Hepatocyte (in vitro differentiated cells): ENCODE measurements at regions not wholly inside any gene's neighbourhood (a gene's known extent, or its start where the extent isn't known, plus 50 kb on each side); places are given as distances from the start of the nearest gene placed in this dataset.
"Not testable (repeated sequence)": the region's sequence is repeated elsewhere in the genome, so short reads cannot be mapped to it uniquely, and the experiment has no call there.

Experiments used
- DNase-seq: peaks from one replicate; pipeline ENCODE4 v3.0.0-alpha.2; 2016; ENCODE audit warnings: low spot score
- H2AFZ ChIP-seq: fragments of 200-600 bp; sonication (generic); 2 replicates; pipeline ENCODE4 v1.6.0; 2016; ENCODE audit warnings: antibody characterized with exemption, mild to moderate bottlenecking
- H3K27ac ChIP-seq: fragments of 200-600 bp; sonication (generic); 2 replicates; pipeline ENCODE4 v1.5.1; 2016; ENCODE audit warnings: mild to moderate bottlenecking
- H3K27me3 ChIP-seq: fragments of 200-600 bp; sonication (generic); 2 replicates; pipeline ENCODE4 v1.6.1; 2016
- H3K36me3 ChIP-seq: fragments of 200-600 bp; sonication (generic); replicated peaks from 2 replicates; pipeline ENCODE4 v1.5.1; 2016; ENCODE audit warnings: low read depth; ENCODE audit not compliant: insufficient read depth
- H3K4me1 ChIP-seq: fragments of 200-600 bp; sonication (generic); 2 replicates; pipeline ENCODE4 v1.5.1; 2016; ENCODE audit warnings: mild to moderate bottlenecking, moderate library complexity; ENCODE audit not compliant: insufficient read depth
- H3K4me2 ChIP-seq: fragments of 200-600 bp; sonication (generic); 2 replicates; pipeline ENCODE4 v1.6.0; 2016
- H3K4me3 ChIP-seq: fragments of 200-600 bp; sonication (generic); 2 replicates; pipeline ENCODE4 v1.5.1; 2016; ENCODE audit warnings: mild to moderate bottlenecking
- H3K79me2 ChIP-seq: fragments of 200-600 bp; sonication (generic); 2 replicates; pipeline ENCODE4 v1.6.0; 2017; ENCODE audit warnings: mild to moderate bottlenecking
- H3K9me2 ChIP-seq: fragments of 200-600 bp; sonication (generic); replicated peaks from 2 replicates; pipeline ENCODE4 v1.6.0; 2017; ENCODE audit warnings: mild to moderate bottlenecking; ENCODE audit not compliant: insufficient read depth
- H3K9me3 ChIP-seq: fragments of 200-600 bp; sonication (generic); 2 replicates; pipeline ENCODE4 v1.5.1; 2016; ENCODE audit warnings: low read depth, mild to moderate bottlenecking
- H4K20me1 ChIP-seq: fragments of 200-600 bp; sonication (generic); 2 replicates; pipeline ENCODE4 v1.6.0; 2016; ENCODE audit warnings: mild to moderate bottlenecking; ENCODE audit not compliant: insufficient read depth, poor library complexity, severe bottlenecking
- CTCF ChIP-seq: fragments of 200-600 bp; sonication (generic); IDR thresholded peaks from 2 replicates; pipeline ENCODE4 v1.5.1; 2016; ENCODE audit warnings: antibody characterized with exemption, mild to moderate bottlenecking; ENCODE audit not compliant: poor library complexity
- EZH2 ChIP-seq: fragments of 200-600 bp; sonication (generic); IDR thresholded peaks from 2 replicates; pipeline ENCODE4 v1.6.1; 2016; ENCODE audit warnings: antibody characterized with exemption, mild to moderate bottlenecking, borderline replicate concordance
- EZH2phosphoT487 ChIP-seq: fragments of 200-600 bp; sonication (generic); IDR thresholded peaks from one replicate; pipeline ENCODE4 v1.6.1; 2018; ENCODE audit warnings: antibody characterized with exemption, mild to moderate bottlenecking, low read depth, moderate library complexity; ENCODE audit not compliant: unreplicated experiment, severe bottlenecking
- WGBS: methylation state at CpG from one replicate; pipeline ENCODE4 v1.1.6; 2016; ENCODE audit warnings: low lambda C conversion rate; ENCODE audit errors: missing lambda C conversion rate; 5-methylcytosine and 5-hydroxymethylcytosine counted together

GRCh38 chr3:144843099-144843498 lies 871.5 kb downstream of the DIPK2A start:
- Histone ChIP-seq H3K9me2 (no peaks in the 10 kb centered on the region), H3K27ac (no peak overlapping the region), H3K4me2 (no peak overlapping the region), H3K9me3 (no peaks in the 10 kb centered on the region), H3K4me3 (no peak overlapping the region), H3K4me1 (no peaks in the 10 kb centered on the region), H4K20me1 (no peaks in the 10 kb centered on the region), H3K27me3 (no peaks in the 10 kb centered on the region), H3K79me2 (no peaks in the 10 kb centered on the region), H3K36me3 (no peaks in the 10 kb centered on the region), H2AFZ (no peak overlapping the region)
- no peak for TF ChIP-seq EZH2
- TF ChIP-seq CTCF: peak; percentile 20
- WGBS: 91% methylated on average over 8 of the region's 8 CpGs
- DNase-seq: no peak

- Histone ChIP-seq H3K9me2 (no peaks in the 10 kb centered on the region), H3K27ac (no peak overlapping the region), H3K9me3 (no peaks in the 10 kb centered on the region), H3K4me3 (no peak overlapping the region), H3K4me2 (no peak overlapping the region), H3K4me1 (no peaks in the 10 kb centered on the region), H3K27me3 (no peaks in the 10 kb centered on the region), H3K79me2 (no peaks in the 10 kb centered on the region), H3K36me3 (no peaks in the 10 kb centered on the region), H2AFZ (no peak overlapping the region), H4K20me1 (no peaks in the 10 kb centered on the region)
- TF ChIP-seq CTCF (no peak), EZH2phosphoT487 (no peak), EZH2 (no peak)
- no peak for DNase-seq
These were observed 881.4 kb downstream of the DIPK2A start for GRCh38 chr3:144852999-144853398.

- not testable (repeated sequence) for H3K9me3 ChIP-seq, H3K4me1 ChIP-seq, H3K27ac ChIP-seq, H3K36me3 ChIP-seq, H3K9me2 ChIP-seq, DNase-seq, H2AFZ ChIP-seq, H3K27me3 ChIP-seq, H3K4me2 ChIP-seq, H4K20me1 ChIP-seq, H3K4me3 ChIP-seq, H3K79me2 ChIP-seq
- 95% methylated on average over 9 of the region's 9 CpGs for WGBS
These were observed 882.4 kb downstream of the DIPK2A start for GRCh38 chr3:144854020-144854419.

GRCh38 chr3:144859161-144859560 lies 887.5 kb downstream of the DIPK2A start:
- Histone ChIP-seq H3K27me3 (no peaks in the 10 kb centered on the region), H2AFZ (no peak overlapping the region)
- 83% methylated on average over 3 of the region's 3 CpGs for WGBS

More at GRCh38 chr3:144859161-144859560, 887.5 kb downstream of the DIPK2A start:
- TF ChIP-seq EZH2phosphoT487: no peak
- no peak for TF ChIP-seq EZH2
- TF ChIP-seq CTCF: no peak
- no peak for DNase-seq
- no peak overlapping the region for H3K27ac ChIP-seq
- H3K4me3 ChIP-seq: no peak overlapping the region
- no peaks in the 10 kb centered on the region for H3K9me3 ChIP-seq
- H3K36me3 ChIP-seq: no peaks in the 10 kb centered on the region
- no peaks in the 10 kb centered on the region for H3K4me1 ChIP-seq
- H3K4me2 ChIP-seq: no peak overlapping the region
- H3K9me2 ChIP-seq: no peaks in the 10 kb centered on the region
- H4K20me1 ChIP-seq: no peaks in the 10 kb centered on the region
- no peaks in the 10 kb centered on the region for H3K79me2 ChIP-seq
